ENCODE measurements at regions not wholly inside any gene's neighbourhood (a gene's known extent, or its start where the extent isn't known, plus 50 kb on each side); places are given as distances from the start of the nearest gene placed in this dataset.

DNA sequence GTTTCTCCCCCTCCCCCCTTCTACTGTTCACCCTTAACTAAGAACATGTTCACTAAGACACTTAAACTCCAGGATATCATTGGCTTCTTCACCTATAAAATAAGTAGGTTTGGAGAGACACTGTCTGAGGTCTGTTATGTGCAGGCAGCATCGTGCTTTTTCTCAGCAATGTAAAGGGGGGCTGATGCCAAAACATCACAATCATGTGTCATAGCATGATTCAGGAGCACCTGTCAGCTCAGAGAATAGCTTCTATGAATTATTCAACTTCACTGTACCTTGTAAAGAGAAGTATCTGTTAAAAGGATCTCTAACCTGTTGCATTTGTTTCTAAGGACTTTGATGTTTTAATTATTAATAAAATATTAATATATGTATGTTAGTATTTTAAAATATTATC is 211.4 kb upstream of the EPHA3 start:
- DNase-seq (ENCODE audit: low read depth), result no peak
- H3K4me3 ChIP-seq (ENCODE audit: low read depth, low read length), result no peak overlapping the region
- TF ChIP-seq MYC (IDR thresholded peaks at IDR 0.05; ENCODE audit: low read depth, low read length) (no peak), MAX (IDR thresholded peaks at IDR 0.05; ENCODE audit: low read depth, low read length) (no peak), POLR2A (IDR thresholded peaks at IDR 0.05; ENCODE audit: extremely low read depth, insufficient read length) (no peak)
- TF ChIP-seq, protein P1, sequence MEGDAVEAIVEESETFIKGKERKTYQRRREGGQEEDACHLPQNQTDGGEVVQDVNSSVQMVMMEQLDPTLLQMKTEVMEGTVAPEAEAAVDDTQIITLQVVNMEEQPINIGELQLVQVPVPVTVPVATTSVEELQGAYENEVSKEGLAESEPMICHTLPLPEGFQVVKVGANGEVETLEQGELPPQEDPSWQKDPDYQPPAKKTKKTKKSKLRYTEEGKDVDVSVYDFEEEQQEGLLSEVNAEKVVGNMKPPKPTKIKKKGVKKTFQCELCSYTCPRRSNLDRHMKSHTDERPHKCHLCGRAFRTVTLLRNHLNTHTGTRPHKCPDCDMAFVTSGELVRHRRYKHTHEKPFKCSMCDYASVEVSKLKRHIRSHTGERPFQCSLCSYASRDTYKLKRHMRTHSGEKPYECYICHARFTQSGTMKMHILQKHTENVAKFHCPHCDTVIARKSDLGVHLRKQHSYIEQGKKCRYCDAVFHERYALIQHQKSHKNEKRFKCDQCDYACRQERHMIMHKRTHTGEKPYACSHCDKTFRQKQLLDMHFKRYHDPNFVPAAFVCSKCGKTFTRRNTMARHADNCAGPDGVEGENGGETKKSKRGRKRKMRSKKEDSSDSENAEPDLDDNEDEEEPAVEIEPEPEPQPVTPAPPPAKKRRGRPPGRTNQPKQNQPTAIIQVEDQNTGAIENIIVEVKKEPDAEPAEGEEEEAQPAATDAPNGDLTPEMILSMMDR (IDR thresholded peaks at IDR 0.05; ENCODE audit: low read depth, low read length), result no peak

DNA sequence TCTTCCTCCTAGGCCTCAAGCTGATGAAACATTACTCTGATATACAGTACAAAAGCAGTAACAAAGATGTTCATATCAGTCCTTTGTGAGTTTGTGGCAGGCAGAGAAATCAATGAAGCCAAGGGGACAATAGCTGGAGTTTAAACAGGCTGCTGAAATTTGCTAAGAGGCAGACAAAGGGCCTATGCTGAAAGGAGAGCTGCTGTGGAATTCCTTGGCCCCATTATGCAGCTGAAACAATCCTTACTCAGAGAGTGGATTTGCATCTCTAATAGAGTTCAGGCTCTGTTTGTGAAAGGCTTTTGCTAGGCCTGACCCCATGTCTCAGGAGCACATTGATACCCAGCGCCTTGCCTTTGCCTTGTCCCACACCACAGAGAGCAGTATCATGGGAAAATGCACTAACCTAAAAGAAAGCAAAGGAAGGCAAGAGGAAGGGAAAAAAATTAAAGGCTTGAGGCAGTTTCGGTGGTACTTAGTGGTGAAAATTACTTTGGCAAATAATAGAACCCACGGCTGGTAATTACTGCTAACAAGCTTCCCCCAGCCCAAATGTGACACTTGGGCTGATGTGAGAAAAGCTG is 195.0 kb upstream of the EPHA3 start:
- H3K4me3 ChIP-seq (ENCODE audit: low read depth, low read length), result no peak overlapping the region
- DNase-seq (ENCODE audit: low read depth), result no peak
- TF ChIP-seq MYC (IDR thresholded peaks at IDR 0.05; ENCODE audit: low read depth, low read length), result no peak
- no peak for TF ChIP-seq POLR2A (IDR thresholded peaks at IDR 0.05; ENCODE audit: extremely low read depth, insufficient read length)
- TF ChIP-seq, protein P1 (IDR thresholded peaks at IDR 0.05; ENCODE audit: low read depth, low read length), result no peak
- TF ChIP-seq MAX (IDR thresholded peaks at IDR 0.05; ENCODE audit: low read depth, low read length), result no peak

DNA sequence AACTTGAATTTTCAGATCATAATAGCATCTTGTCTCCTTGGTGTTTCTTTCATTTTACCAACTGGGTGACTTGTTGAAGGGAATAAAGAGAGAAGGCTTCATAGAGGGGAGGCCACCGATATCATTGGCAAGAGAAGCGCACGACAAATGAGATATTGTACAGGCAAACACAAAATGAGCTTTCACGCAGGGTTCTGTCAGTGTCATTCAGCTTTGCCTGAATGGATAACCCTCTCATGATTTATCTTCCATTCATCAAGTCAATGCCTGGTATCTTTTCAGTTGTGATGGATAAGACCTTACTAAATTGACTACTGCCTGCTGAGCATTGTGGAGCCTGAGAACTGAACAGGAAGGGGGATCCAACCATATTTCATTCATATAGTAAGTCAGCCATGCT is 188.6 kb upstream of the EPHA3 start:
- TF ChIP-seq, protein P1 (IDR thresholded peaks at IDR 0.05; ENCODE audit: low read depth, low read length), result no peak
- TF ChIP-seq MYC (IDR thresholded peaks at IDR 0.05; ENCODE audit: low read depth, low read length) (no peak), MAX (IDR thresholded peaks at IDR 0.05; ENCODE audit: low read depth, low read length) (no peak), POLR2A (IDR thresholded peaks at IDR 0.05; ENCODE audit: extremely low read depth, insufficient read length) (no peak)
- DNase-seq (ENCODE audit: low read depth), result no peak
- no peak overlapping the region for H3K4me3 ChIP-seq (ENCODE audit: low read depth, low read length)

GRCh38 chr3:88921986-88922385 is 185.4 kb upstream of the EPHA3 start:
- H3K4me3 ChIP-seq (ENCODE audit: low read depth, low read length), result no peak overlapping the region
- TF ChIP-seq MYC (IDR thresholded peaks at IDR 0.05; ENCODE audit: low read depth, low read length), result no peak
- TF ChIP-seq, protein P1 (IDR thresholded peaks at IDR 0.05; ENCODE audit: low read depth, low read length), result no peak
- TF ChIP-seq POLR2A (IDR thresholded peaks at IDR 0.05; ENCODE audit: extremely low read depth, insufficient read length), result no peak
- no peak for TF ChIP-seq MAX (IDR thresholded peaks at IDR 0.05; ENCODE audit: low read depth, low read length)
- no peak for DNase-seq (ENCODE audit: low read depth)

- no peak for TF ChIP-seq MAX (IDR thresholded peaks at IDR 0.05; ENCODE audit: low read depth, low read length)
- TF ChIP-seq MYC (IDR thresholded peaks at IDR 0.05; ENCODE audit: low read depth, low read length), result no peak
Measured at GRCh38 chr3:88926221-88926620, 181.2 kb upstream of the EPHA3 start.

GRCh38 chr3:88930611-88931010 is 176.8 kb upstream of the EPHA3 start:
- H3K4me3 ChIP-seq (ENCODE audit: low read depth, low read length), result no peak overlapping the region
- no peak for DNase-seq (ENCODE audit: low read depth)
- TF ChIP-seq MYC (IDR thresholded peaks at IDR 0.05; ENCODE audit: low read depth, low read length) (no peak), MAX (IDR thresholded peaks at IDR 0.05; ENCODE audit: low read depth, low read length) (no peak), POLR2A (IDR thresholded peaks at IDR 0.05; ENCODE audit: extremely low read depth, insufficient read length) (no peak)
- TF ChIP-seq, protein P1 (IDR thresholded peaks at IDR 0.05; ENCODE audit: low read depth, low read length), result no peak

More at GRCh38 chr3:88926221-88926620, 181.2 kb upstream of the EPHA3 start:
- no peak for DNase-seq (ENCODE audit: low read depth)
- H3K4me3 ChIP-seq (ENCODE audit: low read depth, low read length), result no peak overlapping the region

Data from NB4 (cell line).